Suprapubic skin (tissue), 4 donors: ENCODE measurements at regions not wholly inside any gene's neighbourhood (a gene's known extent, or its start where the extent isn't known, plus 50 kb on each side); places are given as distances from the start of the nearest gene placed in this dataset.

ENCODE experiments used
- DNase-seq, 2 donors: peaks; one replicate each; pipeline ENCODE4 v3.0.0-alpha.2; 2019; ENCODE audit warnings: low spot score in 2 of 2
- H3K27ac ChIP-seq: fragments of 200-600 bp; sonication (generic); one replicate; pipeline ENCODE4 v1.5.1; 2019
- H3K27me3 ChIP-seq: fragments of 200-600 bp; sonication (generic); one replicate; pipeline ENCODE4 v1.5.1; 2019
- H3K36me3 ChIP-seq: fragments of 200-600 bp; sonication (generic); one replicate; pipeline ENCODE4 v1.5.1; 2019
- H3K4me1 ChIP-seq: fragments of 200-600 bp; sonication (generic); one replicate; pipeline ENCODE4 v1.5.1; 2019
- H3K4me3 ChIP-seq: fragments of 200-600 bp; sonication (generic); one replicate; pipeline ENCODE4 v1.5.1; 2019; ENCODE audit warnings: mild to moderate bottlenecking
- H3K9me3 ChIP-seq: fragments of 200-600 bp; sonication (generic); one replicate; pipeline ENCODE4 v1.5.1; 2019
- CTCF ChIP-seq, 2 donors: fragments of 200-600 bp in 1 of 2; fragments of 450-650 bp in 1 of 2; sonication (generic) in 1 of 2; IDR thresholded peaks; one replicate each; pipeline ENCODE4 v1.5.1; 2016 to 2019; ENCODE audit warnings: antibody characterized with exemption in 2 of 2, mild to moderate bottlenecking in 1 of 2, moderate library complexity in 1 of 2
- EP300 ChIP-seq: sonication (generic); formaldehyde crosslinking; IDR thresholded peaks from one replicate; pipeline ENCODE4 v1.6.1; 2017; ENCODE audit warnings: antibody characterized with exemption
- POLR2A ChIP-seq, 2 donors: fragments of 450-650 bp; IDR thresholded peaks; one replicate each; pipeline ENCODE4 v1.6.1; 2017; ENCODE audit warnings: antibody characterized with exemption in 2 of 2, mild to moderate bottlenecking in 2 of 2, moderate library complexity in 2 of 2
- POLR2AphosphoS5 ChIP-seq, 3 donors: sonication (generic); formaldehyde crosslinking; IDR thresholded peaks; one replicate each; pipeline ENCODE4 v1.6.1; 2017; ENCODE audit warnings: antibody characterized with exemption in 3 of 3
- WGBS: methylation state at CpG from one replicate; pipeline ENCODE4 v1.1.5; 2018; 5-methylcytosine and 5-hydroxymethylcytosine counted together

DNA sequence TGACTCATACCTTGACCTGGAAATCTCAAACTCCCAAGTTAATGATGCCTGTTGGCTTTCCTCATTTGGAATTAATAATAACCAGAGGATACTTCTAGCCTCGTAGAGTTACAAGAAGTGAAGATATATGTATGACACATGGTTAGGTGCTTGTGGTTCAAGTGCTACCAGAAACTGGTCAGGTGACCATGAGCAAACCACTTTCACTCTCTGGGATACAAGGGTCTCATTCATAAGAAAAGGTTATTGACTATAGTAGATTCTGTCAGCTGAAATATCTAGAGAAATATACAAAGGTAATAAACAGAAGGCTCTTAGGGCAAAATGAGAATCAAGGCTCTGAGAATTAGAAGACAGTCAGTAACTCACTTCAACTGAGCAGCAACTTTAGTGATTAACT, 233.3 kb downstream of the KCNA4 start:
- Histone ChIP-seq H3K4me1 (no peaks in the 10 kb centered on the region), H3K4me3 (no peak overlapping the region), H3K27ac (no peak overlapping the region), H3K36me3 (no peaks in the 10 kb centered on the region), H3K9me3 (no peaks in the 10 kb centered on the region), H3K27me3 (no peaks in the 10 kb centered on the region)
- 42% methylated on average over 1 of the region's 1 CpG for WGBS
- DNase-seq, result no peak
- TF ChIP-seq CTCF (IDR thresholded peaks at IDR 0.05) (no peak), POLR2AphosphoS5 (IDR thresholded peaks at IDR 0.05) (no peak), POLR2A (IDR thresholded peaks at IDR 0.05) (no peak), EP300 (no peak)

DNA sequence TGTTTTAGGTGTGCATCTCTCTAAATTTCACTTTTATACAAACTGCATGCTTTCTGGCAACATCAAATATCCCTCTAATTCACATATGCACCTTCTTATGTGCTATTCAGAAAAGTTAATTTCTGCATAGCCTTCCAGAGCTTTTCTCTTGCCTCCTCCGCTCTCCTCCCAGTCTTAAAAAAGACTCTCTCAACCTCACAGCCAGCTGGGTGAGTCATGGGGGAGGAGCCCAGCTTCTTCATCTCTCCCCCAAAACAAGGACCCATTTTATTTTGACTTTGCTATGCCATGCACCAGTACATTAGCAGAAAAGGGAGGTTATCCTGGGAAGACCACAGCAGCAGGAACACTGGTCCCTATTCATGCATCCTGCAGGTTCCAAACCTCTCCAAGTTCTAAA, 234.4 kb downstream of the KCNA4 start:
- no peaks in the 10 kb centered on the region for H3K9me3 ChIP-seq
- no peaks in the 10 kb centered on the region for H3K27me3 ChIP-seq
- no peaks in the 10 kb centered on the region for H3K4me1 ChIP-seq
- TF ChIP-seq POLR2AphosphoS5 (IDR thresholded peaks at IDR 0.05) (no peak), CTCF (IDR thresholded peaks at IDR 0.05) (no peak), POLR2A (IDR thresholded peaks at IDR 0.05) (no peak)
- no peak overlapping the region for H3K27ac ChIP-seq
- no peak overlapping the region for H3K4me3 ChIP-seq
- no peaks in the 10 kb centered on the region for H3K36me3 ChIP-seq
- 60% methylated on average over 1 of the region's 1 CpG for WGBS
- no peak for DNase-seq

DNA sequence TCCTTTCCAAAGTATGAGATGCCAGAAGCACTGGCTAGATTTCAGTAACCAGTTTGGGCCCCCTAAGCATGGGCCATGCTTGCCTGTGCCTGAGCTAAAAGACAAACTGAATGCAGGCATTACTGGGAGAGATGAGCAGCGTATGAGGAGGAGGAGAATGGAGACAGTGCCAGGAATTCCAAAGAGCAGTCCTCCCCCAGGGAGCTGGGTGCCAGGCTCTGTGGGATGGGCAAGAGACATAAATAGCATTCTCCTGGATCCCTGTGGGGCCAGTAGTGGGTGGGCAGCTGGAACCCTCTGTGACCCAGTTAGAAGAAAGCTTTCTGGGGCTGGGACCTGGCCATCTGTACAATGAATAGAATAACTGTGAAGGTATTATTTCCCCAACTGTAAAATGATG, 235.6 kb downstream of the KCNA4 start:
- TF ChIP-seq EP300, result no peak
- TF ChIP-seq POLR2AphosphoS5 (IDR thresholded peaks at IDR 0.05), result no peak
- no peak for TF ChIP-seq CTCF (IDR thresholded peaks at IDR 0.05)
- TF ChIP-seq POLR2A (IDR thresholded peaks at IDR 0.05), result no peak
- H3K36me3 ChIP-seq, result no peaks in the 10 kb centered on the region
- H3K27ac ChIP-seq, result no peak overlapping the region
- H3K9me3 ChIP-seq, result no peaks in the 10 kb centered on the region
- H3K4me1 ChIP-seq, result no peaks in the 10 kb centered on the region
- DNase-seq, result no peak
- no peak overlapping the region for H3K4me3 ChIP-seq
- no peaks in the 10 kb centered on the region for H3K27me3 ChIP-seq
- 27% methylated on average over 1 of the region's 1 CpG for WGBS

GRCh38 chr11:29780756-29781155, 236.1 kb downstream of the KCNA4 start:
- TF ChIP-seq EP300, result no peak
- no peak for TF ChIP-seq POLR2AphosphoS5 (IDR thresholded peaks at IDR 0.05)
- TF ChIP-seq POLR2A (IDR thresholded peaks at IDR 0.05), result no peak
- TF ChIP-seq CTCF (IDR thresholded peaks at IDR 0.05), result no peak
- no peak overlapping the region for H3K4me3 ChIP-seq
- H3K4me1 ChIP-seq, result no peaks in the 10 kb centered on the region
- H3K27me3 ChIP-seq, result no peaks in the 10 kb centered on the region
- WGBS, result 36% methylated on average over 7 of the region's 7 CpGs
- no peaks in the 10 kb centered on the region for H3K9me3 ChIP-seq
- DNase-seq, result no peak
- H3K27ac ChIP-seq, result no peak overlapping the region
- H3K36me3 ChIP-seq, result no peaks in the 10 kb centered on the region

GRCh38 chr11:29773656-29774264, 243.1 kb downstream of the KCNA4 start:
- Histone ChIP-seq H3K27ac (no peak overlapping the region), H3K27me3 (no peaks in the 10 kb centered on the region), H3K4me1 (no peaks in the 10 kb centered on the region), H3K4me3 (no peak overlapping the region), H3K36me3 (no peaks in the 10 kb centered on the region), H3K9me3 (peaks cover 2% of the 10 kb centered on the region)
- TF ChIP-seq EP300, result no peak
- no peak for TF ChIP-seq POLR2AphosphoS5 (IDR thresholded peaks at IDR 0.05)
- TF ChIP-seq POLR2A (IDR thresholded peaks at IDR 0.05), result no peak
- no peak for TF ChIP-seq CTCF (IDR thresholded peaks at IDR 0.05)
- 64% methylated on average over 4 of the region's 4 CpGs for WGBS
- DNase-seq, result no peak
